ENCODE measurements at regions not wholly inside any gene's neighbourhood (a gene's known extent, or its start where the extent isn't known, plus 50 kb on each side); places are given as distances from the start of the nearest gene placed in this dataset.

DNA sequence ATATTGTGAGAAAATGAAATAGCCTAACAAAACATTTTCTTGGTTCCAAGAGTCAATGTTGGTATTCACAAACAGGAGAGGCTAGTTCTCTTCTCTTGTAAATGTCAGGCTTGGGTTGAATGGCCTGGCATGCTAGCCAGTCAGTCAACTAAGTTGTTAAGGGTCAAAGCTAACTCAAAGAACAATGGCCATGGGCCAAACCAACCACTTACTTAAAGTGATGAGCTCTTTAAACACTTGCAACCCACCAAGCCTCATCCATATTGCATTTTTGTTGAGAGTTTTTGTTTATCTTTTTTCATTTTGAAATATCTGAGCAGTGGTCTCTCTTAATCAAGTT is 394.5 kb downstream of the RAB28 start:
- no peaks in the 10 kb centered on the region for H3K27me3 ChIP-seq (replicated peaks; ENCODE audit: insufficient read depth, low read depth, low read length, poor library complexity)
- BruUV-seq (replicated peaks): no TSS peak
- H3K4me1 ChIP-seq (ENCODE audit: insufficient read depth, low read length, poor library complexity, severe bottlenecking): no peaks in the 10 kb centered on the region
- no peaks in the 10 kb centered on the region for H3K36me3 ChIP-seq (ENCODE audit: insufficient read depth, low read length, poor library complexity, severe bottlenecking)
- ChIA-PET CTCF (no interaction called here), POLR2A (ENCODE audit: low non-redundant PET) (no interaction called here)
- H3K9me3 ChIP-seq (ENCODE audit: low read depth, low read length, poor library complexity, severe bottlenecking): no peaks in the 10 kb centered on the region
- no peak overlapping the region for H3K27ac ChIP-seq (ENCODE audit: low read depth, low read length, poor library complexity, severe bottlenecking)
- no peak overlapping the region for H3K4me3 ChIP-seq (ENCODE audit: low read depth, low read length, poor library complexity, severe bottlenecking)
- intact Hi-C loops (cut with micrococcal nuclease; ENCODE audit: unreplicated experiment): no loop called here
- no peak for TF ChIP-seq EZH2 (IDR thresholded peaks at IDR 0.05; ENCODE audit: borderline replicate concordance, low read depth, low read length, poor library complexity, severe bottlenecking)
- TF ChIP-seq, protein P1, sequence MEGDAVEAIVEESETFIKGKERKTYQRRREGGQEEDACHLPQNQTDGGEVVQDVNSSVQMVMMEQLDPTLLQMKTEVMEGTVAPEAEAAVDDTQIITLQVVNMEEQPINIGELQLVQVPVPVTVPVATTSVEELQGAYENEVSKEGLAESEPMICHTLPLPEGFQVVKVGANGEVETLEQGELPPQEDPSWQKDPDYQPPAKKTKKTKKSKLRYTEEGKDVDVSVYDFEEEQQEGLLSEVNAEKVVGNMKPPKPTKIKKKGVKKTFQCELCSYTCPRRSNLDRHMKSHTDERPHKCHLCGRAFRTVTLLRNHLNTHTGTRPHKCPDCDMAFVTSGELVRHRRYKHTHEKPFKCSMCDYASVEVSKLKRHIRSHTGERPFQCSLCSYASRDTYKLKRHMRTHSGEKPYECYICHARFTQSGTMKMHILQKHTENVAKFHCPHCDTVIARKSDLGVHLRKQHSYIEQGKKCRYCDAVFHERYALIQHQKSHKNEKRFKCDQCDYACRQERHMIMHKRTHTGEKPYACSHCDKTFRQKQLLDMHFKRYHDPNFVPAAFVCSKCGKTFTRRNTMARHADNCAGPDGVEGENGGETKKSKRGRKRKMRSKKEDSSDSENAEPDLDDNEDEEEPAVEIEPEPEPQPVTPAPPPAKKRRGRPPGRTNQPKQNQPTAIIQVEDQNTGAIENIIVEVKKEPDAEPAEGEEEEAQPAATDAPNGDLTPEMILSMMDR (conservative IDR thresholded peaks at IDR 0.05; ENCODE audit: low read depth, low read length): no peak
- DNase-seq (ENCODE audit: low spot score): no peak

DNA sequence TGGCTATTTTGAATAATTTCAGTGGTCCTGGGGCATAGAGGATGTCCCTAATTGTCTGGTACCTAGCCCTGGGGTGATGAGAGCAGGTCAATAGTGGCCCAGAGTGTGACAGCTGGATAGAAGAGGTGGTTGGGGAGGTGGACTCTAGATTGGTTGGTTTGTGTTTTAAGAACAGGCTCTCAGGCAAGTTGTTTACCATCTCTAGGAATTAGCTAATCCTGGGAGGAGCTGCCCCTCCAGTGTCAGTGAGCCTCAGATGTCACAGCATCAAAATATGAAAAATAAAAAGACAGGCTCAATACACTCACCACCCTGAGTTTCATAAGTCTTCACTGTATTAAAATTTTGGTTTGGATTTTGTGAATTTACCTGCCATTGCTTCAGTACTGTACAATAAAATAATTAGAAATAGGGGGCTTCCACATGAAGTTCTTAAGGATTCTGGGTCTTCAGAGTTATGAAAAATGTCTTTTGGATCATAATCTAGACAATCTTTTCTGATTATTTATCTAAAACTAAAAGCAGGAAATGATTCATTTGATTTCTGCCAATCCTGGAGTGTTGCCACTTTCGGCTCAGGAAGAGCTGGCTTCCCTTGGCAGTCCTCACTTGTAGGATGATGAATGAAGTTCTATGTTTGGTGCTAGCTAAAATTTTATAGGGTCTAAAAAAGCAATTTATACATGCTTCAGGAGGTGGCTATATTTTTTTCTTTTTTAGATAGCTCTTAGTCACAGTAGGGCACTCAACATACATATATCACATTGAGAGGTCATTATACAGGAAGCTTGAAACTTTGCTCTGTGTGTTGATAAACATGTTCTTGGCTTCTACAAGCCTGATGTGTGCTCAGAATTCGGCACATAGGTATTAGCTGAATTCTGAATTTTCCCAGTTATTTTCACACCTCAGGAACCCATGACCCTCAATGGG is 395.1 kb downstream of the RAB28 start:
- Histone ChIP-seq H3K4me3 (ENCODE audit: low read depth, low read length, poor library complexity, severe bottlenecking) (no peak overlapping the region), H3K9me3 (ENCODE audit: low read depth, low read length, poor library complexity, severe bottlenecking) (no peaks in the 10 kb centered on the region), H3K27ac (ENCODE audit: low read depth, low read length, poor library complexity, severe bottlenecking) (no peak overlapping the region), H3K4me1 (ENCODE audit: insufficient read depth, low read length, poor library complexity, severe bottlenecking) (no peaks in the 10 kb centered on the region), H3K27me3 (replicated peaks; ENCODE audit: insufficient read depth, low read depth, low read length, poor library complexity) (no peaks in the 10 kb centered on the region), H3K36me3 (ENCODE audit: insufficient read depth, low read length, poor library complexity, severe bottlenecking) (no peaks in the 10 kb centered on the region)
- BruUV-seq (replicated peaks): no TSS peak
- TF ChIP-seq, protein P1 (conservative IDR thresholded peaks at IDR 0.05; ENCODE audit: low read depth, low read length): no peak
- ChIA-PET POLR2A (ENCODE audit: low non-redundant PET) (no interaction called here), CTCF (no interaction called here)
- peak; percentile 37 for DNase-seq (ENCODE audit: low spot score)
- intact Hi-C loops (cut with micrococcal nuclease; ENCODE audit: unreplicated experiment): no loop called here

DNA sequence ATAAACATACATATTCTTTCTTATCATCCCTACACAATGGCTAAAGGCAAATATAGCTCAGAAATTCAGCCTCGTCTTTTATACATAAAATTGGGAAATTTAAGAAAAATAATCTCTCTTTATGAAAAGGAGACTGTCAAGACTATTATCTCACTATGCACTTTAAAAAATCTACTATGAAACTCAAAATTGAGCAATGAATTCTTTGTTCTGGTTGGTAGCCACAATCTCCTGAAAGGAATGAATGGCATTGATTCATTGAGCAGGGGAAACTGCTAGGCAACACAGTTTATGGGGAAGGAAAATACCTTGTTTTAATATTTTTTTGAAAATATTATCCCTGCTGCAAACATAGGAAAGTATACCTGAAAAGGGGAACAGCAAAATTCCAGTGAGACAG is 397.1 kb downstream of the RAB28 start:
- H3K4me3 ChIP-seq (ENCODE audit: low read depth, low read length, poor library complexity, severe bottlenecking): no peak overlapping the region
- H3K9me3 ChIP-seq (ENCODE audit: low read depth, low read length, poor library complexity, severe bottlenecking): no peaks in the 10 kb centered on the region
- no peaks in the 10 kb centered on the region for H3K27me3 ChIP-seq (replicated peaks; ENCODE audit: insufficient read depth, low read depth, low read length, poor library complexity)
- CTCF ChIA-PET: no interaction called here
- BruUV-seq (replicated peaks): no TSS peak
- no peaks in the 10 kb centered on the region for H3K36me3 ChIP-seq (ENCODE audit: insufficient read depth, low read length, poor library complexity, severe bottlenecking)
- POLR2A ChIA-PET (ENCODE audit: low non-redundant PET): no interaction called here
- DNase-seq (ENCODE audit: low spot score): no peak
- H3K4me1 ChIP-seq (ENCODE audit: insufficient read depth, low read length, poor library complexity, severe bottlenecking): no peaks in the 10 kb centered on the region
- no peak overlapping the region for H3K27ac ChIP-seq (ENCODE audit: low read depth, low read length, poor library complexity, severe bottlenecking)
- TF ChIP-seq, protein P1 (conservative IDR thresholded peaks at IDR 0.05; ENCODE audit: low read depth, low read length): no peak
- TF ChIP-seq EZH2 (IDR thresholded peaks at IDR 0.05; ENCODE audit: borderline replicate concordance, low read depth, low read length, poor library complexity, severe bottlenecking): no peak
- intact Hi-C loops (cut with micrococcal nuclease; ENCODE audit: unreplicated experiment): no loop called here

All from A673 (cell line).